GM19240 (cell line): ENCODE measurements at regions not wholly inside any gene's neighbourhood (a gene's known extent, or its start where the extent isn't known, plus 50 kb on each side); places are given as distances from the start of the nearest gene placed in this dataset.

Experiments
- DNase-seq: peaks from one replicate; pipeline ENCODE4 v3.0.0; 2011; ENCODE audit warnings: low spot score; ENCODE audit not compliant: insufficient read length

DNA sequence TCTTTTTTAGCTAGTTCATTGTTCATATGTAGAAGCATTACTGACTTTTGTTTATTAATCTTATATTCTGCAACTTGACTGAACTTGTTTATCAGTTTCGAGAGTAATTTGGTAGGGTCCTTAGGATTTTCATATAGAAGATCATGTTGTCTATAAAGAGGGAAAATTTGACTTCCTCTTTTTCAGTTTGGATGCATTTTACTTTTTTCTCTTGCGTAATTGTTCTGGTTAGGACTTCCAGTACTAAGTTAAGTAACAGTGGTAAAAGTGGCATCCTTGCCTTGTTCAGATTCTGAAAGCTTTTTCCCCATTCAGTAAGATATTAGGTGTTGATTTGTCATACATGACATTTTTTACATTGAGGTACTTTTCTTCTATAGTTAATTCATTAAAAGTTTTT, 726.0 kb downstream of the KCNJ3 start:
- DNase-seq = no peak

DNA sequence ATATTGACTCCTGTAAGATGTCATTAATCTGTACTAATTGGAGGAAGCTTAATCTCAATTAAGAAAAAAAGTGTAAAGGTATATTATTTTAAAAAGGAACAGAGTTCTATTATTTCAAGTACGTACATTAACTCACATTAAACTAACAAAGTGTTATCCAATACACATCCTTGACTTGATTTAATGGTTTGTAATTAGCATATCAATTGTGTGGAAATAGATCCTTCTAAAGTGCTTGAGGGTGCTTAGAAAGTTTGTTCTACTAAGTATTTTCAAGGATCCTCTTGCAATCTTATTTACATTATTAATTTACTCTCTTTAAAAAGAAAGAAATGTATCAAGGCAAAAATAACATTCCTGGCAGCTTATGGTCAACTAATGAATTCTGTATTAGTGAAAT, 720.3 kb downstream of the KCNJ3 start:
- DNase-seq = no peak

DNA sequence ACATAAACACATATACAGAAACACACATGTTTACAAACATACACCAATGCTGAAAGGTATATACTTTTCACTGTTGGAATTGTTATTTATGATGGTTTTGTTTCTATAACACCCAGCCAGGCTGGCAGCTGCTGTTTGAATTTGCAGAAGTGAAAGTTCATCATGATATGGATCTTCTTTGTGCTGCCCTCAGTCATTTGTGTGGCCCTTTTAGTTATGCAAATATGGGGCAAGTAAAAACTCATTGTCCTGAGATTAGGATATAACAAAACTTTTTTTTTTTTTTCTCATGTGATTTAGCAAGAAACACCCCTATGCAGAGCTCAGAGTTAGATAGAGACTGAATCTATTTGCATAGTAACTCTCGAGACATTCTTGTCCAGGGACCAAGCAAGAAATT, 714.1 kb downstream of the KCNJ3 start:
- no peak for DNase-seq

- no peak for DNase-seq
Observed at GRCh38 chr2:155404433-155405002, 706.0 kb downstream of the KCNJ3 start.

DNA sequence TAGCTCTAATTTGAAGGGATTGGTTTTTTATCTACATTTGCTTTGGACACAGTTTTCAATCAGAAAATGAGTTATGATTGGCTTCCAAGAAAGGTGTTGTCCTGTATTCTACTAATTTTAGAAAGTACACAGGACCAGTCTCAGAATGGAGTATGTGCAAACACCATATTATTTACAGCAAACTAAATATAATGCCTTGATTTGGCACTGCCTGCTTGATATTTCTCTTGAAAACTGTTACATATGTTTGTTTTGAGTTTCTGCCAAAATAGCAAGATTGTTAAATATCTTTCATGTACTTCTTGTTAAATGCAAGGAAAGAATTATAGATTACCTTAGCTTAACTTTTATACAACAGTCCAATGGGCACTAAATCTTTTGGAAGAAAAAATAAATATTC, 694.9 kb downstream of the KCNJ3 start:
- no peak for DNase-seq

DNA sequence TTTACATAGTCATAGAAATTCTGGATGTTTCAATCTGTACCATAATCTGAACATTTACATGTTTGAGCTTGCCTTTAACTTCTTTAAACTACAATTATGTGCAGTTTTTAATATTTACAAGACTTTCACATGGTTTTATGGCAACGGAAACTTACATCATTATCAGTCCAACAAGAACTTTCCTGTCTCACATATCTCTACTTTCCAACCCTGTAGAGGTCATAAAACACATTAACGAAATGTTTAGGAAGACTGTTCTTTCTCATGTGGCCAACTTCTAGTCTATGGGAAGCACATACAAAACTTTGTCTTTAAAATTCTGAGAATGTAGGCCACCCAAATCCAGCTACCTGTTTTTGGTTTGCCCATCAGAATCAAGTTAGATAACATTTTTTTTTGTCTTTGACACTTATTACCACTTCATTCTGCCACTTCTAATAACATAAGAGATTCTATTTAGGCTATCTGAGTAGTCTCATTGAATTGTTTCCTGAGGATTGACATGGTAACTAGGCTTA, 693.2 kb downstream of the KCNJ3 start:
- no peak for DNase-seq

DNA sequence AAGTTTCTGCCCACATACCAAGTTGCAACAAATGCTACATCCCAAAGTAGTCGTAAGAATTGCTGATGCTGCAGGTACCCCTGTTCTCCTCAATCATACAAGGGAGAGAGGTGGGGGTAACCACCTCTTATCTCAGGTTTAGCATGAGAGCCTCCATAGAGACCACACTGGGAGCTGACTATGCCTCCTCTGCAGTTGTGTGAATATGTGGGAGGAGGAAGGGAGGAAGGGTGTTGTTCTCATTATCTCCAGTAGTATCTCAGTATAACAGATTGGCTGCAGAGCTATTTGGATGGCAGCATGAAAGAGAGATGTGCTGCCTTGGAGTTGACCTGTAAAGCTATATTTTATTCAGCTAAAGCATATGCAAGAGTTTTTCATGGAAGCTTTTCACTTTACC, 690.7 kb downstream of the KCNJ3 start:
- DNase-seq = no peak

DNA sequence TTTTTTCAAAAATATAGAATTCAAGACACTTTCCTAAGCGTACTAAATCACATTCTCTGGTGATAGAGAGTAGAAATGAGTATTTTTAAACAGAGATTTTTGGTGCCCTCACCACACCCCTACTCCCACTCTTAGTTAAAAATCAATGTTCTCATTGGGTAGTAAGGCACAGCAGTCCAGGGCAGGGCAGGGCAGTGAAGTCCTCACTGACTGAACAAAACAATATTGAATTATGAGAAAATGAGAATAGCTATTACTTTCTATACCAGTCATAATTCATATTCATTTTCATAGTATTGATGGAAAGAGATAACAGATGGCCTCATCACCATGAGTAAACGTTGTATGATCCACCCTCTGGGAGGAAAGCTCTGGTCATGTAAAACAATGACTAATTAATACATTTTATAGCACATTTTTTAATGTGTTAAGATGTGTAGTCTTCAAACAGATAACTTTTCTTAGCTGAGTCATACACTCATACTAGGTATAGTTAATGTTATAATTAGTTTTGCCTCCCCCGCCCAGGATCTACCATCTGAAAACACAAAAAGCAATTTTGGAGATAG, 686.1 kb downstream of the KCNJ3 start:
- no peak for DNase-seq

- DNase-seq = no peak
Observed at GRCh38 chr2:155382776-155383175, 684.3 kb downstream of the KCNJ3 start.

- no peak for DNase-seq
Observed at GRCh38 chr2:155381436-155381835, 682.9 kb downstream of the KCNJ3 start.

DNA sequence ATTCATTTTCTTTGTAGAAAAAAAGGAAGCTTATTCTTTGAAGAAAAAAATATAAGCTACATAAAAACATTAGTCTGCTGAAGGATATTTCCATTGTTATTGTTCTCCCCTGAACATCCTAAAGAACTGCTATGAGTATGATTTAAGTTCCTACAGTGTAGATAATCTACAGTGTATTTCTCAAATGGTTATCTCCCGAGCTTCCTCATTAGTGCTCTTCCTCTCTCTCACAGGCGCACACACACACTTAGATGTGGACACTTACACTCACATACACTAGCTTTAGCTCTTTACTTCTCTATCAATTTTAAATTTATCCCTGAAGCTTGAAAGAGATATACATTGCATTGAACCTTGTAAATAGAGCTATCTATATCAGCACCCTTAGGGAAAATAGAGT, 681.0 kb downstream of the KCNJ3 start:
- DNase-seq = no peak

- DNase-seq = no peak
Observed at GRCh38 chr2:155377931-155378444, 679.5 kb downstream of the KCNJ3 start.

- DNase-seq = no peak
Observed at GRCh38 chr2:155377266-155377680, 678.8 kb downstream of the KCNJ3 start.

DNA sequence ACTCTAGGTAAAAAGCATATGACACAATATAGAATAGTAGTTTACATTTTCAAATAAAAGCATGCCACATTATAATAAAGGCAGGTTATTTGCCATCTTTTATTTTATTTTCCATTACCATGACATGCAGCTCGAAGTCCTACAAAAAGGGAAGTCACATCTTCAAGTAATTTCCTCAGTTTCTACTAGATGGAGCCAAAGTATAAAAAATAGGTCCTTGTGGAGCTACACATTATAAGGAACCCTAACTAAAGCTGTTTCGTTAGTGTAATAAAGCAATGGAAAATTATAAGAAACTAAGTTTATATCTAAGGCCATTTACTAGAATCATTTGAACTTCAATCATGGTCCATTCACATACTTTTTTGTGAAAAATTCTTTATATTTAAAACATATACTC, 674.5 kb downstream of the KCNJ3 start:
- DNase-seq = no peak

GRCh38 chr2:155368934-155369333, 670.4 kb downstream of the KCNJ3 start:
- no peak for DNase-seq

GRCh38 chr2:155364766-155365165, 666.3 kb downstream of the KCNJ3 start:
- DNase-seq = no peak

DNA sequence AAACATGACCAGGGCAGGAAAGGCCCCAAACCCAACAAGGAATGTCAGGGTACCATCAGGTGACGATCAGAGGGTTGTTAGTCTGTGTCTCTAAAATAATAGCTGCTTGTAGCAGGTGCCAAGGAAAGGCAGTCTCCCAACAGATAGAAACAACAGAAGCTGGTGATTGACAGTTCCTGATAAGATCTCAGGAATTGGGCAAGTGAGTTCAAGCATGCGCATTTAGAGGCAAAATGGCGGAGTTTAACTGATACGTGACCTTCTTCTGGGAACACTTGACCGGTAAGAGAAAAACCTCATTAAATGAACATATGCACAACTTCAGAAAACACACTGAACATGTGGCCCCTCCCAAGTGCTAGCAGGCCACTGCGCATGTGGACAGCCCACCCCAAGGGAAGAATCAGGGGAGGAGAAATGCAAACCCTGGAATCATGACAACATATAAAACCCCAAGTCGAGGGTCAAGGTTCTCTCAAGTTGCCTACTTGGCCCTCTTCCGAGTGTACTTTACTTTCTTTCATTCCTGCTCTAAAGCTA, 664.9 kb downstream of the KCNJ3 start:
- no peak for DNase-seq

DNA sequence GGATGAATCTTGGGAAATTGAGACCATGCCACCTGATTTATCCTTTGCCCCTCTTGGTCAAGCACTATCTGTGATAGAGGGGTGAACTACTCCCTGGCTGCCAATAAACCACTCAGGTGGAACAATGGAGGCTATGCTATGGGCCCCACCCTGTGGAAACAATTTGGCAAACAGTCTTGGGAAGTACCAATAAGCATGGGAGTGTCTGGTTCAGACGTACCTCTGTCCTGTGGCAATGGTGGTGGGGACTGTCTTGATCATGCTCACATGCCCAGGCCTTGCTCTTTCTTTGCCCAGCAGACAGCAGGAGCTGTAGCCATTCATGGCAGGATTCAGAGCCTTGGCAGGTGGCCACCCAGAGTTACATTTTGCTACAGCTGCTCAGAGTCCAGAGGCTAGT, 658.7 kb downstream of the KCNJ3 start:
- DNase-seq = no peak

DNA sequence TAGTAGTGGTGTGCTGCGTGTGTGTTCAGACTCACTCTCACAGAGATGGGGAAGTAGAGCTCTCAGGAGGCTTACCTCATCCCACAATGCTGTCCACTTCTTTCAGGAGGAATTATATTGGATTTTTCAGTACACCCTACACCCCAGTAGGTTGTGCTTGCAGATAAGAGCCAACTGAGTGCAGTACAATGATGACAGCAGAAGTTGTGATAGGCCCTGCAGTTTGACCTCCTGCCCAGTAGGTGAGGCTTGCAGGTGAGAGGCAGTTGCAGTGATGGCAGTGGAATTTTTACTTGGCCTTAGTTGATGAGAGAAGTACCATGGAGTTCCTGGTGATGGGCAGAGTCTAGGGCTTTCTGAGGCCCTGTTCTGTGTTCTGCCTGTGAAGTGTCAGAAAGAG, 657.8 kb downstream of the KCNJ3 start:
- no peak for DNase-seq

- DNase-seq = no peak
Observed at GRCh38 chr2:155350783-155351580, 652.5 kb downstream of the KCNJ3 start.

- DNase-seq = no peak
Observed at GRCh38 chr2:155332016-155332415, 633.5 kb downstream of the KCNJ3 start.

DNA sequence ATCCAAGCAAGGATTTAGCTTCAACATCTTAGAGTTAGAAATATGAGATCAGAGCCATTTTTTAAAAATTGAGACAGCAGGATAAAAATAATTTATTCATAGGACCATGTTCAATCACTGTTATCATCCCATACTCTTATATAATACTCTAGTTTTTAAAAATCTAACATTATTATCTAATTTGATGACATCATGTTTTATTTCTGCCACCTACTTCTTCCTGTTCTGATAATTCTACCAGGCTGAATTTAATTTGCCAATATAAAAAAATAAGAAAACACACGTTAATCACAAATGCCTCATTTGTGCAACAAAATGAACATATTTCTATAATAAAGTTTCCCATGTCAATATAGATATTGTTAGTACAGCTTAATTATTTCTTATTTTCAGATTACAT, 621.7 kb downstream of the KCNJ3 start:
- no peak for DNase-seq
